ENCODE measurements at regions not wholly inside any gene's neighbourhood (a gene's known extent, or its start where the extent isn't known, plus 50 kb on each side); places are given as distances from the start of the nearest gene placed in this dataset.
"Not testable (repeated sequence)": the region's sequence is repeated elsewhere in the genome, so short reads cannot be mapped to it uniquely, and the experiment has no call there.

DNA sequence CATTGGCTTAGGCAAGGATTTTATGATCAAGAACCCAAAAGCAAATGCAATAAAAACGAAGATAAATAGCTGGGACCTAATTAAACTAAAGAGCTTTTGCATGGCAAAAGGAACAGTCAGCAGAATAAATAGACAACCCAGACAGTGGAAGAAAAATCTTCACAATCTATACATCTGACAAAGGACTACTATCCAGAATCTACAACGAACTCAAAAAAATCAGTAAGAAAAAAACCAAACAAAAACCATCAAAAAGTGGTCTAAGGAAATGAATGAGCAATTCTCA lies 109.5 kb upstream of the ETV3 start:
- not testable (repeated sequence) for DNase-seq

DNA sequence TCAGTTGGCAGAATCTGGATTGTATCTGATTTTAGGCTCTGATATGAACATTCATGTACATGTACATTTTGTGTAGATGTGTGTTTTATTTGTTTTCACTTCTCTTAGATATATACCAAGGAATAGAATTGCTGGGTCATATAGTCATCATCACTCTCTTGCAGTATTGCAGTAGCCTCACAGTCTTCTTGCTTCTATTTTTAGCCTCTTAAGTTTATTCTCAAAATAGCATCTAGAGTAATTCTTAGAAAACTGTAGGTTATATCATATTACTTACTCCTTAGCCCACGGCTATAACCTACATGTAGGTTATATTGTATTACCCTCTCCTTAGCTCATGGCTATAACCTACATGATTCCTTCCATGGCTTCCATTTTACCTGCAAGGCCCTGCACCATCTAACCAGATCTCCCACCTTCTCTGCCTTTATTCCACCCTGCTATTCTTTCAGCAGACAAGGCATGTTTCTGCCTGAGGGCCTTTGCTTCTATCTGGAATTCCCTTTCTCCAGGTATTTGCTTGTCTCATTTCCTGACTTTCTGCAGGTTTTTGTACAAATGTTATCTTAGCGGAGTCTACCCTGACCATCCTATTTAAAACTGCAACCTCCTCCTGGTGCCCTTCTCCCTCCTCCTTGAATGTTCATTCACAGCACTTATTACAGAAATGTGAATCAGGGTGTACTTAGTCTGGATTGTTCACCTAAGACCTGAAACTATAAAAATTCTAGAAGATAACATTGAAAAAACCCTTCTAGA lies 109.0 kb upstream of the ETV3 start:
- DNase-seq = no peak

DNA sequence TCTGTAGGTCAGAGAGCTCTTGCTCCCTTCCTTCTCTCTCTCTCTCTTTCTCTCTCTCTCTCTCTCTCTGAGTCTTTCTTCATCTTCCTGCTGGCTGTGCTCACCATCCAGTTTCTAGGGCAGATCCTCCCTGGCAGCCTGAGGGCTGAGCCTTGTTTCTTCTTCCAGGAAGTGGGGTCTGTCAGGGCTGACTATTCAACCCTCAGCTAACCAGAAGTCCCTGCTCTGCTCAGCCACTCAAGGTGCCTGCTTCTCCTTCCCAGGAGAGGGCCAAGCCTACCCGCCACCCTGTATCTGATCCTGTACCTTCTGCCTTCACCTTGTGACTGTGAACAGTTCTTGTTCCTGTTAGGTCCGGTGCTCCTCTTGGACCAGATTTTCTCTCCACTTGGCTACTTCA lies 107.6 kb upstream of the ETV3 start:
- no peak for DNase-seq

DNA sequence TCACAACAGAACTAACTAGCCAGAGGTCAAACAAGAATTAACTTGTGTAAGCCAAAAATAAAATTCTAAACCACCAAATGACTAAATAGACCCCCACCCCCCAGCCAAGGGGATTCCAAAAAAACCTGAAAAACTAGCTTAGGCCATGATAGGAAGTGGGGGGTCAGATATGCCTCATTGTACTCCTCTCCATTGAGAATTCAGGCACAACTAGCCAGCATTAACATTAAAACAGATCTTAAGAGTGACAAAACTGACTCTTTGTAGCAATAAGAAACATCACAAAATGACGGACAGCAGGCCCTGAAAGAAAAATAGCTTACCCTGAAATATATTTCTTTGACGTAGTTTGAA lies 103.0 kb upstream of the ETV3 start:
- no peak for DNase-seq

DNA sequence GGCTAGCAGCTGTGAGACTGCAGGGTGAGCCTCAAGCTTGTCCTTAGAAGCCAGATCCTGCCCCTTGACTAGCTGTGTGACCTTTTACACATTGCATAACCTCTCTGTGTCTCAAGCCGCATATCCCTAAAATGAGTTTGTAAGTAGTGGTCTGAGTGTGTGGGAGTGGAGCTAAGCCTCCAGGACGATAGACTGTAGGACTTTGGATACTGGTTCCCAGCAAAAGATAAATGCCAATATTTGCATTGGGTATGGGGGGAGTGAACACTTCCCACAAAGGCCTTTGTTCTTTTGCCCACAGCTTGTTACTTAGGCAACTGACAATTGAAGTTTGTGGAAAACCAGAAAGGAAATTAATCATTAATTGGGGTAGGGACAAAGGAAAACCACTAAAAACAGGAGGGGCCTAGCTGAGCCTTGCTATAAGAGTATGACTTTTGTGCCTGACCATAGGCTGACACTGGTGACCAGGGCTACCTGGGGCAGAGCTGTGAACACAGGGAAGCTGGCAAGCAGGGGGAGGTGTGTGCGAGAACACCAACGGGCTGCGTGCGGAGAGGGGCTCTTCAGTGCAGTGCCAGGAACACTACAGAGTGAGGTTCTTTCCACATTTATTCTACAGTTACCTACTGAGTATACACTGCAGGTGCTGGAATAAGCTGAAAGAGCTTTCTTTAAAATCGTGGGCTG lies 102.4 kb upstream of the ETV3 start:
- no peak for DNase-seq

DNA sequence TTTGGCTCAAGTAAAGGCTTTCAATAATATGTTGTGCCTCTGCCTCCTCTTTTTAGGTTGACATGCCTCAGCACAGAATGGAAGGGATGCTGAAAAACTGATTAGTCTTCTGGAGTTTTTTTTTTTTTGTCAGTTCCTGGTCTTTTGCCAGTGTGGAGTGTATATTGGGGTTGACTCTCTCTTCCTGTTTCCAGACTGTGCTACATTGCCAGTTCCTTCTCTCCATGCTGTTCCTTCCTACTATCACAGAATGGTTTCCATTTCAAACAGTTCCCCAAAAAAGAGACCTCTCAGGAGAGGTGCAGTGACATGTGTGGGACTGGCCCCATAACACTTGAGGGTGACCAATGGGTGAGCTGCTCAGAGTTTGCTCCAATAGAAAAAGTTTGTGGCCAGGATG lies 101.7 kb upstream of the ETV3 start:
- DNase-seq = no peak

DNA sequence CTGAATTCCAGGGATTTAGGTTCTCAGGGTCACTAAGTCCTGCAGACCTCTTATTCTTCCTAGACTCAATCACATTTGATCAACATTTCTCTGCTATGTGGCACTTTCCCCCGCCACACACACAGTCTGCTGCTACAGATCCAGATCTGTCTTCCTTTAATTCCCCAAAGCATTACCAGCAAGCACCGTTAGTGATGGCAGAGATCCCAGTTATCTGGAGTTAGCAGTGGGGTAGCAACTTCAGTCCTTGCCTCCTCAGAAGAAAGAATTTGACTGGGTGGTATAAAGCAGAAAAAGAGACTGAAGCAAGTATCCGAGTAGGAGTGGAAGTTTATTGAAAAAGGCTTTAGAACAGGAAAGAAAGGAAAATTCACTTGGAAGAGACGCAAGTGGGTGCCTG lies 100.4 kb upstream of the ETV3 start:
- DNase-seq = no peak

DNA sequence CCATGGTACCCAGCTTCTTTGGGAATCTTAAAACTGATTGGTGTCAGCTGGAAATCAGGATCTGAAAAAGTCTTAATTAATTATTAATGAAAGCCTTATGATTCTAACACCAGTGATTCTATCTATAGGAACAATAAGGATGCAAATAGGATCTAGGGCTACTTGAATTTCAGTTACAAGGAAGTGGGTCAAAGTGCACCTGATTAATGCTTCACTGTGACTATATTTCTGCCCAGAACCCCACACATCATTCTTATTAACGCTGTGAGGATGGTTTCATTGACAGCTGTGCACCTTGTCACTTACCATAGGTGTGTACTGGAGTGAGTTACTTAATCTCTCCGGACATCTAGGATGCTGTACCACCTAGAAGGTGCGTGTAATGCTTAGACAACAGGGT lies 99.8 kb upstream of the ETV3 start:
- DNase-seq = no peak

DNA sequence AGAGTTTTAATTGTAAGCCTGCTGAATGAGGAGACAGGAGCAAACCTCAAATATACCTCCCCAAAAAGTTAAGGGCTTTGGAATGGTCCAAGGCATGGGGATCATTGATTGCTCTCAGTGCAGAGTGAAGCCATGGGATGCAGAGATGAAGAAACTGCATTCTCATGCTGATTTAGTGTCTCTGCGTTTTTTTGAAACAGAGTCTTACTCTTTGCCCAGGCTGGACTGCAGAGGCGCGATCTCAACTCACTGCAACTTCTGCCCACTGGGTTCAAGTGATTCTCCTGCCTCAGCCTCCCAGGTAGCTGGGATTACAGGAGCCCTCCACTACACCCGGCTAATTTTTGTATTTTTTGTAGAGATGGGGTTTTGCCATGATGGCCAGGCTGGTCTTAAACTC lies 99.3 kb upstream of the ETV3 start:
- DNase-seq = no peak

DNA sequence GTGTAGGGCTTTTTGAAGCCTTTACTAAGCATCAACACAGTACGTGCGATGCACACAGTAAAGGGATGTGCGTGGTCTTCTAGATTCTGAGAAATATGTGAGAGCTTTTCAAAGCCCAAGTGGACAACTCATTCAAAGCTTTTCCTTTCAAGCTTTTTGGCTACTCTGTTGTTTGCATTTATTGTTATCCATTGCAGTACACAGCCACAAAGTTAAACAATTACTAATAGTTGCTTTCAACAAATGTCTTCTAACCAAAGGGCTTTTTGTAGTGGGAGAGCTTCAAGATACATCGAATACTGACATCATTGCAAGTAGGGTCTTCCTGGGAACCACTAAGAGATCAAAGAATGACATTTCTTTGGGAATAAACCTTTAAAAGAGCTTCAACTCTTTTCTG lies 97.9 kb upstream of the ETV3 start:
- DNase-seq = no peak

DNA sequence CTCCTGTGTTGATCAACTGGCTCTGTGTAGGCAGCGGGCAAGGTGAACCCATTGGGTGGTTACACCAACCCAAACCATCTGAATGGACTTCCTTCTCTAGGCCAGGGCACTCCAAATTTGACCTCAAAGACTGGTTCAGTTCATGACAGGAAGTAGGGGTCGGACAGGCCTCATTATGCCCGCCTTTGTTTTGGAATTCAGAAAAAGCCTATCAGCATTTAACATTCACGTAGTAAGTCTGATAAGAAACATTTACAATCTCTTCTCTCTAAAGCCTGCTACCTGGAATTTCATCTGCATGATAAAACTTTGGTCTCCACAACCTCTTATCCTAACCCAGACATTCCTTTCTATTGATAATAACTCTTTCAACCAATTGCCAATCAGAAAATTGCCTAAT lies 97.1 kb upstream of the ETV3 start:
- no peak for DNase-seq

DNA sequence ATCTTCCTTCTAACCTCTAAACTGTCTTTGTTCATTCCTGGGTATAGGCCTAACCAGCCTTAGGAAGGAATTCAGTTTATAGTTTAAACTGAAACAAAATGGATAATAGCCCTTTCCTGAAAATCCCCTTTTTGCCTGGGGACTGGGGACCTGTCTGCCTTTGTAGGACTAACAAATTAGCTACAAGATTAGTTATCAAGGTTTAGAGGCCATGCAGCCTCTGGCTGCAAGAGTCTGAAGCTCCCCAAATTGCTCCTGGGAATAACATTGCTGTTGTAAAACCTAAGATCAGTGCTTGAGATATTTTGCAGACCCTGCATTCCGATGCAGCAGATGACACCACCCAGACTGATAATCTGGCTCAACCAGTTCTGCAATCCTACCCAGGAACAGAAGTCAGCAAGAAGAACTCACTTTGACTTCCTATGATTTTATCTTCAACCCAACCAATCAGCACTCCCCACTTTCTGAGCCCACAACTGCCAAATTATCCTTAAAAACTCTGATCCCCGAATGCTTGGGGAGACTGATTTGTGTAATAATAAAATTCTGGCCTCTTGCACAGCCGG lies 96.6 kb upstream of the ETV3 start:
- DNase-seq = no peak

DNA sequence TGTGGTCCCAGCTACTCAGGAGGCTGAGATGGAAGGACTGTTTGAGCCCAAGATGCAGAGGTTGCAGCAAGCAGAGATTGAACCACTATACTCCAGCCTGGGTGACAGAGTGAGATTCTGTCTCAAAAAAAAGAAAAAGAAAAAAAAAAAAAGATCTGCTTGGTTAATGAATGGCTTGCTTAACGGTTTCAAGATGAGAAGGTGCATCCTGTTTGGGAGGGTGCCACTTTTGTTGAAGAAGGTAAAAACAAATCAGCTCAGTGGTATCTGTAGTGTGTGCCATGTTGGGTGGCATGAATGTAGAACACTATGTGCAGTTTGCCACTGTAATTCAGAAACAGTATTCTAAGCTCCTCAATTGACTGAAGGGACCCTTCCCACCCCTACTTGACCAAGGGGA lies 94.9 kb upstream of the ETV3 start:
- no peak for DNase-seq

DNA sequence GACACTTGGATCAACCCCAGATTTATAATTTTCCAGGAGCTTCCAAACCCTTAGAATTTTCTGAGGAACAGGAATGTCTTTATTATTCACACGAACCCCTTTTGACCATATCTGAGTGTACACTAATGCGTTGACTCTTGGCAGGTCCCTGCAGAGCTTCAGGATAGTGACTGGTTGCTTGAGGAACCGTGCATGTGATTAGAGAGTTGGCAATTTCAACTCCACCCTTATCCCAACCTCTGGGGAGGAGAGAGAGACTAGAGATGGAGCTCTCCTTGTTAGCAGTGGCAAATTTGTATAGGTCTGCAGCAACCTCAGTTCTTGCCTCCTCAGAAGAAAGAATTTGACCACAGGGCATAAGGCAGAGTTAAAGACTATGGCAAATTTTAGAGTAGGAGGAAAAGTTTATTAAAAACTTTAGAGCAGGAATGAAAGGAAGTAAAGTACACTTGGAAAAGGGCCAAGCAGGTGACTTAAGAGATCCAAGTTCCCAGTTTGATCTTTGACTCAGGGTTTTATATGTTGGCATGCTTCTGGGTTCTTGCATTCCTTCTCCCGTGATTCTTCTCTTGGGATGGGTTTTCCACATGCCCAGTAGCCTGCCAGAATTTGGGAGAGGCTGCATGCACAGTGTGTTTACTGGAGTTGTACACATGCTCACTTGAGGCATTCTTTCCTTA lies 93.8 kb upstream of the ETV3 start:
- no peak for DNase-seq

DNA sequence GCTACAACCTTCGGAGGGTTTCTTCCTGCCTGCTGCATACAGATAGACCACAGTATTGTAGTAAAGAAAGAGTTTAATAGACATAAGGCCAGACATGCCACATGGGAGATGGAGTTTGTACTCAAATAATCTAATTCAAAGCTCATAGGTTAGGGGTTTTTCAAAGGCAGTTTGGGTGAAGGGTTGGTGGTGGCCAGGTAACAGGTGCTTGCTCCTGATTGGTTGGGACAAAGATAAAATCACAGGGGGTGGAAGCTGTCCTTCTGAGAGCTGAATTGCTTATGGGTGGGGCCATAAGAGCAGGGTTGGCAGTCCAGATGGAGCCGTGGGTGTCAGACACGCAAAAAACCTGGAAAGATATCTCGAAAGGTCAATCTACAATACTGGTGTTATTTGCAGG lies 92.3 kb upstream of the ETV3 start:
- DNase-seq = no peak

DNA sequence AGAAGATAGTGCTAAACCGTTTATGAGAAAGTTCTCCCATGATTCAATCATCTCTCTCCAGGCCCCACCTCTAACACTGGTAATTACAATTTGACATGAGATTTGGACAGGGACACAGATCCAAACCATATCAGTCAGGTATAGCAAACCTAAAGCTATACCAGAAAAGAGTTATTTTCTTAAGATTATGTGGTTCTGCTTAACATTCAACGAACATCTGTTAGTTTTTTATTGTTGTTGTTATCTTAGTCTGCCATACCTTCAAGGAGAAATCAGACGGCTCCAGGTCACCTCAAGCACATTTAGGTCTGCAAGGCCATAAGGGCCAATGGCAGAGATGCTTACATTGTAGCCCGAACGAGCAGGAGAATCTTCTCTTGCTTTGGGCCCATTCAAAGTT lies 89.5 kb upstream of the ETV3 start:
- no peak for DNase-seq

DNA sequence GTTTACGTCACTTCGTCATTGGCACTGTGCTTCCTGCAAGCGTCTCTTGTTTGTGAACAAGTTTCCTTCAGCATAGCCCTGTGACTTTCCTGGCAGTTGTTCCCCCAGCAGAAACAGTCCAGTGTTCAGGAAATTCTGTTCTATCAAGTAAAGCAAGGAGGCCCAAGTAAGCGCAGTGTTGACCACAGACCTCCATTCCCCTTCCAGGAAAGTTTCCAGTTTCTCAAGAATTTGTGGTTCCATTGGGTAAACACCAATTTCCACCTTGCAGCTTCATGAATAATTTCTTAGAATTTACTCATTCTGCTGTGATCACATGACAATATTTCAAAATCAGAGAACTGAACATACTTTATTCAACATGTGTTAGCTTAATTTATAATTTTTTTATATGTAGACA lies 88.5 kb upstream of the ETV3 start:
- DNase-seq = no peak

DNA sequence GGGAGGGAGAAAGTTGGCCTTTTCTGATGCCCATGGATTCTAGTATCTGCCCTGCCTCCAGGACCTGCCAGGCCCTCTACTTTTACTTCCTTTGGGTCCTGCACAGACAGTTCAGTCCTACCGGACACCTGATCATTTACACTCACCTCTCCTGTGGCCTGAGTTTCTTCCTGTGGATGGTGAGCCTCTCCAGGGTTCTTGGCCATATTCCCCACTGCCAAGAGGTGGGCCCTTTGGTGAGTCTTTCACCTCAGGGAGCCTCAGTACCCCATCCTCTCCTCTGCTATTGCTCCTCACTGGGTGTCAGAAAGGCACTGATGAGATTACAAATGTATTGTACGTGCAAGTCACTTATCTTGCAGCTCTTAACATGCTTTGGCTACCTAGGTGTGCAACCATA lies 81.4 kb upstream of the ETV3 start:
- no peak for DNase-seq

DNA sequence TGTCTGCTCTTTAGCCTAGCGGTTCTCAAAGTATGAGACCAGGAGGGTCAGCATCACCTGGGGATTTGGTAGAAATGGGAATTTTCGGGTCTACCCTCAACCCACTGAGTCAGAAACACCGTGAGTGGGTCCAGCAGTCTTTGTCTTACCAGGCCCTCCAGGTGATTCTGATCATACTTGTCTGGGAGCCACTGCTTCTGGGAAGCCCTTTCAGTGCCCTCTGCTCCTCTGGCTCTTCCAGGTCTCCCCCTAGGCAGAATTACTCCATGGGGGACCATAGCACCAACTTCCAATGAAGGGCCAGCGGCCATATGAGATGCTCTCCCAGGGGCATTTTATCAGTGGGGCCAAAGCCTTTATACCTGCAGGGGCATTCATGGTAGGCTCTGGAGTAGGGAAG lies 81.0 kb upstream of the ETV3 start:
- no peak for DNase-seq

DNA sequence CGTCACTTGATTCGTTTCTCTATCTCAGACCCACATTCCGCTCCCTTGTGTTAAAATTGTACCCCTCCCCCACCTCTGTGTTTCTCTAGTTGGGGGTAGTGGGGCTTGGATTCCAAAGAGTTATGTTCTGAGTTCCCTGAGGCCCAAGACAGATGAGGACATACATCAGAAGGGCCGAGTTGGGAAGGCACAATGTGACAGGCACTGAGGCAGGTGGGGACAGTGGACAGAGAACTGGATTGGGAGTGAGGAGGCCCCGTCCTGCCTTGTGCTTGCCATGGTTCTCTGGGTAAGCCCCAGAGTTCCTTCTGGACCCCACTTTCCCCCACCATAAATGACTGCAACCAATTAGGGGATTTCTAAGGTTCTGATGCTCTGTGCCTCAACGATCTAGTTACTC lies 80.5 kb upstream of the ETV3 start:
- no peak for DNase-seq

DNA sequence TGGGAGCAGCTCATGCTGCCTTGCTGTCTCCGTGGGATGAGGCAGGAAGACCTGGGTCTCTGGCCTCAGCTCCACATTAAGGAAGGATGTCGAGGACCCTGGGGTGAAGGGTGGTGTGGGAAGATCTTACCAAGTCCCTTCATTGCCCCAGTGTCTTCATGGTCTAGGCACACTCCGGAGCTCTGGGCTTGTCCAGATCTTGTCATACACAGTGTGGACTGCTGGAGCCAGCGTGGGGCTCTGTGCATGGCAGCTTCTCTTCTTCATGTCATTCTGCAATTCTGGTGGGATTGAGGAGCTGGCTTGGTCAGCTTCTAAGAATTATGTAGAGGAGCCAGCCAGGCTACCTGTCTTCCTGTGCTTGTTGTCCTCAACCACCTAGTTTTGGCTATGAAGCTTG lies 79.3 kb upstream of the ETV3 start:
- no peak for DNase-seq

DNA sequence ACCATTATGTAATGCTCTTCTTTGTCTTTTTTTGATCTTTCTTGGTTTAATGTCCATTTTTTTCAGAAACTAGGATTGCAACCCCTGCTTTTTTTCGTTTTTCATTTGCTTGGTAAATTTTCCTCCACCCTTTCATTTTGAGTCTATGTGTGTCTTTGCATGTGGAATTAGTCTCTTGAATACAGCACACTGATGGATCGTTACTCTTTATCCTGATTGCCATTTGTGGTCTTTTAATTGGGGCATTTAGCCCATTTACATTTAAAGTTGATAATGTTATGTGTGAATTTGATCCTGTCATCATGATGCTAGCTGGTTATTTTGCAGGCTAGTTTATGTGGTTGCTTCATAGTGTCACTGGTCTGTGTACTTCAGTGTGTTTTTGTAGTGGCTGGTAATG lies 75.6 kb upstream of the ETV3 start:
- no peak for DNase-seq

DNA sequence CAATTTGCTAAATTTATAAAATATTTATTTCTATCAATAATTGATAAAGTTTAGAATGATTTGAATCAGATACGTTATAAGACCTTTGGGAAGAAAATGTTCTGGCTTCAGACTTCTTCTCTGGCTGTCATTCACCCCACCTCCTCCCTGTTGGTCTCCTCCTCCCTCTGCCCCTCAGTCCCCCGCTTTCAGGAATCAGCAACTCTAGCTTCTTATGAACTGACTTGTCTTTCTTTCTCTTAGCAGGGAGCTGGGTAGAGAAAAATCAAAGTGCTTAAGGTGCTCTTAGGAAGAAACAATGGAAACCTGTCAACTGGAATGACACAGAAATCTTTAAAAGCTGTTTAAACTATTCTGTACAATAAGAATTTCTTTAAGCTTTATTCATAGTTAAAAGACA lies 71.3 kb upstream of the ETV3 start:
- DNase-seq = no peak

DNA sequence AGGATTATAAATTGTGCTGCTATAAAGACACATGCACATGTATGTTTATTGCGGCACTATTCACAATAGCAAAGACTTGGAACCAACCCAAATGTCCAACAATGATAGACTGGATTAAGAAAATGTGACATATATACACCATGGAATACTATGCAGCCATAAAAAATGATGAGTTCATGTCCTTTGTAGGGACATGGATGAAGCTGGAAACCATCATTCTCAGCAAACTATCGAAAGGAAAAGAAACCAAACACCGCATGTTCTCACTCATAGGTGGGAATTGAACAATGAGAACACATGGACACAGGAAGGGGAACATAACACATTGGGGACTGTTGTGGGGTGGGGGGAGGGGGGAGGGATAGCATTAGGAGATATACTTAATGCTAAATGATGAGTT lies 67.8 kb upstream of the ETV3 start:
- not testable (repeated sequence) for DNase-seq

DNA sequence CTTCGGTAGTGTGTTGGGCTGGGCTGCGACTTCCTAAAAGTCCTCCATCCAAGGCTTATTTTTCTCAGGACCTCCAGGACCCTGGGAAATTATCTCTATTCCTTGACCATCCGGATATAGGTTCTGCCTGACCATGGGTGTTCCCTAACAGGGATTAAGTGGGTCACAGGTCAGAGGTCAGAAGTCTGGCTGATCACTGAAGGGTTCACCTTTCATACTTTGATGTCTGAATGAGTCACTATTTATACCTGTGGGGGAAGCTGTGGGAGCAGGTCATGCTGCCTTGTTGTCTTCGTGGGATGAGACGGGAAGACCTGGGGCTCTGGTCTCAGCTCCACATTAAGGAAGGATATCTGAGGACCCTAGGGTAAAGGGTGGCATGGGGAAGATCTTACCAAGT lies 65.0 kb upstream of the ETV3 start:
- DNase-seq = no peak
